ENCODE measurements at regions not wholly inside any gene's neighbourhood (a gene's known extent, or its start where the extent isn't known, plus 50 kb on each side); places are given as distances from the start of the nearest gene placed in this dataset.

DNA sequence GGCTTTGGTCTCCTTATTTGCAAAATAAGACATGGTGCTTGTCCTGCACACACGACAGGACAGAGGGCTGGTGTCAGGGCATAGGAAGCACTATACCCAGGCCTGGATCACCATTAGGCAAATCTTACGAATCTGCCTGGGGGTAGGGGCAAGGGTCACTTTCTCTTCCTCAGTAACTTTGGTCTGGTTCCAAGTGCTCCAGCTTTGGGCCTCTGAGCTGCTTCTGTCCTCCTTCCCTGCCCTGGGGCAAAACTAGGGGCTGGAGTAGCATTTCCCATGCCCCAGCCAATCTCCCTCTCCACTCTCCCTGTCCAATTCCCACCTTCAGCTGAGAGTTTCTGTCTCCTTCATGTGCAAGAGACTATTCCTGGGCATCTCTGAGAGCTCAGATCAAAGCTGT is 123.7 kb upstream of the NECTIN1 start:
- POLR2A ChIA-PET = no interaction called here
- BruUV-seq (replicated peaks) = no TSS peak

DNA sequence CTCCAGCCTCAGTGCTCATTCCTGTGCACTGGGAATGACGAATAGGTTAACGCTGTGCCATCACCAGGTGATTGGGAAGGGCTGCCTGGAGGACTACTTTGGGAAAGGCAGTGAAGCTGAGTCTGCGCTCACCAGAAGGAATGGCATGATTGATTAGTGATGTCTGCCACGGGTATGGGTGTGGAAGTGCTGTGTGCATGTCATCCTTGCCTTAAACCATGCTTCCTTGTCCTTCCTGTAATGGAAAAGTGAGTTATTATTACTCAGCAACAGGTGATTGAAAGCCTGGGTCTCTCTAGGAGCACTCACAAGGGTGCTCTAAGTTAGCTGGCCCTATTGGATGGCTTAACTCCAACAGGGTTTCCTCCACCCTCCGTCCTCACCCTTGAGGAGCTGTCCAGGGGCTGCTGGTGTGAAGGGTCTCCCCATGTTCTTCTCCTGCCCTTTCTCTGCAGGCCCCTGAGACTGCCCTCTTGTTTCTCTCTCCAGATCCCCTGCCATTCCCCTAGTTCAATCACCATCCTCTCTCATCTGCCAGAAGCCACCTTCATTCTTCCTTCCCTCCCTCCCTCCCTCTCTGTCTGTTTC is 121.9 kb upstream of the NECTIN1 start:
- Histone ChIP-seq H3K79me2 (ENCODE audit: control insufficient read depth, insufficient read depth, low read length) (no peaks in the 10 kb centered on the region), H4K20me1 (replicated peaks; ENCODE audit: control insufficient read depth, extremely low read depth, insufficient read depth, low read length) (no peaks in the 10 kb centered on the region), H2AFZ (ENCODE audit: low read depth, low read length) (no peak overlapping the region), H3K9ac (replicated peaks; ENCODE audit: extremely low read depth, insufficient read depth, low read length) (no peak overlapping the region), H3K4me1 (ENCODE audit: control insufficient read depth, extremely low read depth, insufficient read depth, low read length) (no peaks in the 10 kb centered on the region), H3K27me3 (ENCODE audit: control insufficient read depth in 2 of 2, insufficient read depth in 2 of 2, low read length in 2 of 2) (no peaks in the 10 kb centered on the region), H3K36me3 (ENCODE audit: control insufficient read depth in 2 of 2, extremely low read depth in 1 of 2, insufficient read depth in 2 of 2, low read length in 2 of 2) (no peaks in the 10 kb centered on the region), H3K9me1 (replicated peaks; ENCODE audit: control insufficient read depth, extremely low read depth, insufficient read depth, low read length) (no peaks in the 10 kb centered on the region), H3K27ac (ENCODE audit: insufficient read depth, low read depth, low read length) (no peak overlapping the region), H3K4me3 (replicated peaks in 1 of 3; ENCODE audit: insufficient read depth in 1 of 3, low read depth in 1 of 3, low read length in 3 of 3) (no peak overlapping the region), H3K4me2 (ENCODE audit: insufficient read depth, low read length) (no peak overlapping the region), H3K9me3 (replicated peaks; ENCODE audit: control insufficient read depth, insufficient read depth, low read length) (no peaks in the 10 kb centered on the region)
- CTCF ChIA-PET = no interaction called here
- intact Hi-C loops (cut with micrococcal nuclease) = no loop called here
- no peak for DNase-seq (ENCODE audit: low read depth, low spot score)
- dilution Hi-C loops (cut with MboI; ENCODE audit: extremely low pct_ligation_motif_present, low sequenced_read_pairs) = no loop called here
- no TSS peak for BruUV-seq (replicated peaks)
- TF ChIP-seq POLR2AphosphoS5 (IDR thresholded peaks at IDR 0.05; ENCODE audit: insufficient read depth, low read depth, low read length) = no peak
- no peak for TF ChIP-seq GATA2 (IDR thresholded peaks at IDR 0.05; ENCODE audit: insufficient read depth, insufficient read length, low read depth, low read length)
- TF ChIP-seq FOS (IDR thresholded peaks at IDR 0.05; ENCODE audit: borderline replicate concordance, insufficient read depth, low read length) = no peak
- no peak for TF ChIP-seq MYC (IDR thresholded peaks at IDR 0.05; ENCODE audit: low read depth, low read length)
- TF ChIP-seq, protein P1, sequence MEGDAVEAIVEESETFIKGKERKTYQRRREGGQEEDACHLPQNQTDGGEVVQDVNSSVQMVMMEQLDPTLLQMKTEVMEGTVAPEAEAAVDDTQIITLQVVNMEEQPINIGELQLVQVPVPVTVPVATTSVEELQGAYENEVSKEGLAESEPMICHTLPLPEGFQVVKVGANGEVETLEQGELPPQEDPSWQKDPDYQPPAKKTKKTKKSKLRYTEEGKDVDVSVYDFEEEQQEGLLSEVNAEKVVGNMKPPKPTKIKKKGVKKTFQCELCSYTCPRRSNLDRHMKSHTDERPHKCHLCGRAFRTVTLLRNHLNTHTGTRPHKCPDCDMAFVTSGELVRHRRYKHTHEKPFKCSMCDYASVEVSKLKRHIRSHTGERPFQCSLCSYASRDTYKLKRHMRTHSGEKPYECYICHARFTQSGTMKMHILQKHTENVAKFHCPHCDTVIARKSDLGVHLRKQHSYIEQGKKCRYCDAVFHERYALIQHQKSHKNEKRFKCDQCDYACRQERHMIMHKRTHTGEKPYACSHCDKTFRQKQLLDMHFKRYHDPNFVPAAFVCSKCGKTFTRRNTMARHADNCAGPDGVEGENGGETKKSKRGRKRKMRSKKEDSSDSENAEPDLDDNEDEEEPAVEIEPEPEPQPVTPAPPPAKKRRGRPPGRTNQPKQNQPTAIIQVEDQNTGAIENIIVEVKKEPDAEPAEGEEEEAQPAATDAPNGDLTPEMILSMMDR (IDR thresholded peaks at IDR 0.05; ENCODE audit: extremely low read depth in 1 of 2, insufficient read depth in 1 of 2, low read depth in 1 of 2, low read length in 2 of 2) = no peak
- TF ChIP-seq, protein P2, sequence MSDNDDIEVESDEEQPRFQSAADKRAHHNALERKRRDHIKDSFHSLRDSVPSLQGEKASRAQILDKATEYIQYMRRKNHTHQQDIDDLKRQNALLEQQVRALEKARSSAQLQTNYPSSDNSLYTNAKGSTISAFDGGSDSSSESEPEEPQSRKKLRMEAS (IDR thresholded peaks at IDR 0.05; ENCODE audit: insufficient read depth, insufficient read length) = no peak
- no peak for TF ChIP-seq JUN (IDR thresholded peaks at IDR 0.05; ENCODE audit: borderline replicate concordance, insufficient read depth, insufficient read length, low read depth)
- TF ChIP-seq EZH2 (IDR thresholded peaks at IDR 0.05; ENCODE audit: borderline replicate concordance, low read depth, low read length, severe bottlenecking) = no peak
- no peak for TF ChIP-seq POLR2A (IDR thresholded peaks at IDR 0.05; ENCODE audit: low read depth, low read length)
- POLR2A ChIA-PET = no interaction called here
- FAIRE-seq = peak; percentile 97

More for the DNA sequence above, 123.7 kb upstream of the NECTIN1 start:
- Histone ChIP-seq H4K20me1 (replicated peaks; ENCODE audit: control insufficient read depth, extremely low read depth, insufficient read depth, low read length) (no peaks in the 10 kb centered on the region), H3K4me2 (ENCODE audit: insufficient read depth, low read length) (no peak overlapping the region), H2AFZ (ENCODE audit: low read depth, low read length) (no peak overlapping the region), H3K36me3 (ENCODE audit: control insufficient read depth in 2 of 2, extremely low read depth in 1 of 2, insufficient read depth in 2 of 2, low read length in 2 of 2) (no peaks in the 10 kb centered on the region), H3K9me3 (replicated peaks; ENCODE audit: control insufficient read depth, insufficient read depth, low read length) (no peaks in the 10 kb centered on the region), H3K4me3 (replicated peaks in 1 of 3; ENCODE audit: insufficient read depth in 1 of 3, low read depth in 1 of 3, low read length in 3 of 3) (no peak overlapping the region), H3K9ac (replicated peaks; ENCODE audit: extremely low read depth, insufficient read depth, low read length) (no peak overlapping the region), H3K4me1 (ENCODE audit: control insufficient read depth, extremely low read depth, insufficient read depth, low read length) (no peaks in the 10 kb centered on the region), H3K79me2 (ENCODE audit: control insufficient read depth, insufficient read depth, low read length) (no peaks in the 10 kb centered on the region), H3K27me3 (ENCODE audit: control insufficient read depth in 2 of 2, insufficient read depth in 2 of 2, low read length in 2 of 2) (no peaks in the 10 kb centered on the region), H3K27ac (ENCODE audit: insufficient read depth, low read depth, low read length) (no peak overlapping the region), H3K9me1 (replicated peaks; ENCODE audit: control insufficient read depth, extremely low read depth, insufficient read depth, low read length) (no peaks in the 10 kb centered on the region)
- TF ChIP-seq, protein P1 (IDR thresholded peaks at IDR 0.05; ENCODE audit: extremely low read depth in 1 of 2, insufficient read depth in 1 of 2, low read depth in 1 of 2, low read length in 2 of 2) = no peak
- TF ChIP-seq, protein P2 (IDR thresholded peaks at IDR 0.05; ENCODE audit: insufficient read depth, insufficient read length) = no peak
- TF ChIP-seq POLR2A (IDR thresholded peaks at IDR 0.05; ENCODE audit: low read depth, low read length) (no peak), GATA2 (IDR thresholded peaks at IDR 0.05; ENCODE audit: insufficient read depth, insufficient read length, low read depth, low read length) (no peak)
- CTCF ChIA-PET = no interaction called here
- FAIRE-seq (no peak), DNase-seq (ENCODE audit: low read depth, low spot score) (no peak)
- dilution Hi-C loops (cut with MboI; ENCODE audit: extremely low pct_ligation_motif_present, low sequenced_read_pairs) (no loop called here), intact Hi-C loops (cut with micrococcal nuclease) (no loop called here)

Measured in endothelial cell of umbilical vein (primary cell).